Thoracic aorta (tissue), 2 donors: ENCODE measurements at regions not wholly inside any gene's neighbourhood (a gene's known extent, or its start where the extent isn't known, plus 50 kb on each side); places are given as distances from the start of the nearest gene placed in this dataset.

Experiments
- ATAC-seq: fragments of 150-250 bp; one replicate; pipeline ENCODE4 v1.8.0; 2017; ENCODE audit warnings: low read depth; ENCODE audit not compliant: insufficient number of reproducible peaks, low FRiP score
- DNase-seq: peaks from one replicate; pipeline ENCODE4 v3.0.0-alpha.2; 2020; ENCODE audit warnings: low spot score
- H3K27ac ChIP-seq, 2 donors: fragments of 200-600 bp; sonication (generic); 1 replicate in 1 of 2; 2 replicates in 1 of 2; pipeline ENCODE4 v1.5.1; 2016; ENCODE audit warnings: mild to moderate bottlenecking in 2 of 2, moderate library complexity in 2 of 2
- H3K27me3 ChIP-seq: fragments of 200-600 bp; sonication (generic); replicated peaks from 2 replicates; pipeline ENCODE4 v1.6.0; 2016; ENCODE audit warnings: mild to moderate bottlenecking; ENCODE audit not compliant: insufficient read depth
- H3K36me3 ChIP-seq: fragments of 200-600 bp; sonication (generic); one replicate; pipeline ENCODE4 v1.5.1; 2016
- H3K4me1 ChIP-seq, 2 donors: fragments of 200-600 bp; sonication (generic); 1 replicate in 1 of 2; 2 replicates in 1 of 2; pipeline versions ENCODE4 v1.5.1 to v1.6.0; 2016; ENCODE audit warnings: low read depth in 2 of 2, mild to moderate bottlenecking in 1 of 2; ENCODE audit not compliant: control insufficient read depth in 1 of 2
- H3K4me3 ChIP-seq: fragments of 200-600 bp; sonication (generic); 2 replicates; pipeline ENCODE4 v1.5.1; 2016; ENCODE audit warnings: mild to moderate bottlenecking
- H3K9me3 ChIP-seq: fragments of 200-600 bp; sonication (generic); 2 replicates; pipeline ENCODE4 v1.5.1; 2016
- CTCF ChIP-seq: fragments of 200-600 bp; sonication (generic); IDR thresholded peaks from one replicate; pipeline ENCODE4 v1.5.1; 2019; ENCODE audit warnings: antibody characterized with exemption

- H3K9me3 ChIP-seq = no peaks in the 10 kb centered on the region
- DNase-seq = no peak
- no peak overlapping the region for H3K27ac ChIP-seq
- no peaks in the 10 kb centered on the region for H3K27me3 ChIP-seq
- no peaks in the 10 kb centered on the region for H3K4me1 ChIP-seq
- no peak for TF ChIP-seq CTCF
- no peak overlapping the region for H3K4me3 ChIP-seq
- ATAC-seq = no peak
- no peaks in the 10 kb centered on the region for H3K36me3 ChIP-seq
These were observed 101.9 kb downstream of the GAS2L3 start for GRCh38 chr12:100675432-100675831.

- no peak for DNase-seq
- ATAC-seq = no peak
- TF ChIP-seq CTCF = no peak
- Histone ChIP-seq H3K27ac (no peak overlapping the region), H3K27me3 (no peaks in the 10 kb centered on the region), H3K4me3 (no peak overlapping the region), H3K36me3 (no peaks in the 10 kb centered on the region), H3K9me3 (no peaks in the 10 kb centered on the region), H3K4me1 (no peaks in the 10 kb centered on the region)
These were observed 107.6 kb downstream of the GAS2L3 start for GRCh38 chr12:100681074-100681473.

GRCh38 chr12:100682178-100682577, 108.7 kb downstream of the GAS2L3 start:
- no peak for TF ChIP-seq CTCF
- no peaks in the 10 kb centered on the region for H3K27me3 ChIP-seq
- no peak overlapping the region for H3K4me3 ChIP-seq
- H3K9me3 ChIP-seq = no peaks in the 10 kb centered on the region
- H3K4me1 ChIP-seq = no peaks in the 10 kb centered on the region
- no peaks in the 10 kb centered on the region for H3K36me3 ChIP-seq
- DNase-seq = no peak
- no peak overlapping the region for H3K27ac ChIP-seq
- ATAC-seq = no peak

- H3K4me1 ChIP-seq = no peaks in the 10 kb centered on the region
- no peaks in the 10 kb centered on the region for H3K36me3 ChIP-seq
- ATAC-seq (no peak), DNase-seq (no peak)
- no peak overlapping the region for H3K27ac ChIP-seq
- no peak overlapping the region for H3K4me3 ChIP-seq
- no peaks in the 10 kb centered on the region for H3K9me3 ChIP-seq
- TF ChIP-seq CTCF = no peak
- no peaks in the 10 kb centered on the region for H3K27me3 ChIP-seq
These were observed 106.9 kb upstream of the ANO4 start for GRCh38 chr12:100687686-100688085.

GRCh38 chr12:100688451-100688864, 106.1 kb upstream of the ANO4 start:
- H3K4me3 ChIP-seq = no peak overlapping the region
- H3K36me3 ChIP-seq = no peaks in the 10 kb centered on the region
- H3K4me1 ChIP-seq = no peaks in the 10 kb centered on the region
- no peaks in the 10 kb centered on the region for H3K27me3 ChIP-seq
- no peaks in the 10 kb centered on the region for H3K9me3 ChIP-seq
- no peak overlapping the region for H3K27ac ChIP-seq
- ATAC-seq (no peak), DNase-seq (no peak)
- no peak for TF ChIP-seq CTCF
